Calu3 (cell line): ENCODE measurements at regions not wholly inside any gene's neighbourhood (a gene's known extent, or its start where the extent isn't known, plus 50 kb on each side); places are given as distances from the start of the nearest gene placed in this dataset.
A peak's percentile ranks its signal among the peaks of the same experiment; 100 is the strongest.

Experiments used
- BruUV-seq: library from RNA; stranded (reverse); fragments of 400-500 nt; replicated peaks from 2 replicates; lab custom pipeline; 2021; lab: Mats Ljungman, UMichigan
- CTCF ChIA-PET: fragments of 300-600 bp; sonication (Branson Sonifier 250); formaldehyde crosslinking; loops from one replicate; lab custom pipeline; 2022; ENCODE audit warnings: antibody characterized with exemption; lab: Charles Lee
- DNase-seq: peaks from one replicate; pipeline ENCODE4 v3.0.0; 2022
- H3K27ac Mint-ChIP-seq: one replicate; pipeline ENCODE4 v1.8.0; 2022; ENCODE audit warnings: mixed read lengths; ENCODE audit not compliant: unreplicated experiment
- H3K27me3 Mint-ChIP-seq: one replicate; pipeline ENCODE4 v1.8.0; 2022; ENCODE audit warnings: mixed read lengths; ENCODE audit not compliant: unreplicated experiment
- H3K36me3 Mint-ChIP-seq: one replicate; pipeline ENCODE4 v1.8.0; 2022; ENCODE audit warnings: mild to moderate bottlenecking, moderate library complexity, mixed read lengths; ENCODE audit not compliant: insufficient read depth, unreplicated experiment
- H3K4me1 Mint-ChIP-seq: one replicate; pipeline ENCODE4 v1.8.0; 2022; ENCODE audit warnings: mild to moderate bottlenecking, low read depth, mixed read lengths; ENCODE audit not compliant: unreplicated experiment
- H3K4me3 Mint-ChIP-seq: one replicate; pipeline ENCODE4 v1.8.0; 2022; ENCODE audit warnings: mild to moderate bottlenecking, low read depth, moderate library complexity, mixed read lengths; ENCODE audit not compliant: unreplicated experiment
- H3K9me3 Mint-ChIP-seq: one replicate; pipeline ENCODE4 v1.8.0; 2022; ENCODE audit warnings: low read depth, mixed read lengths; ENCODE audit not compliant: unreplicated experiment
- CTCF ChIP-seq: fragments of 200-600 bp; IDR thresholded peaks from one replicate; pipeline ENCODE4 v1.8.0; 2022; ENCODE audit warnings: antibody characterized with exemption; ENCODE audit not compliant: unreplicated experiment
- intact Hi-C: fragments of 100-400 bp; cut with micrococcal nuclease; formaldehyde crosslinking; loops from one replicate; pipeline ENCODE4 v1.10.0; 2022; ENCODE audit not compliant: unreplicated experiment

GRCh38 chr5:44875661-44876605 lies 67.2 kb downstream of the MRPS30 start:
- no peaks in the 10 kb centered on the region for H3K27me3 Mint-ChIP-seq
- peaks cover 18% of the 10 kb centered on the region for H3K4me1 Mint-ChIP-seq
- peaks cover 3% of the 10 kb centered on the region for H3K9me3 Mint-ChIP-seq
- intact Hi-C loops: loop anchor here (5.0 kb wide), 1 partner anchor 69 kb away; the partner anchor contains the start of gene MRPS30
- CTCF ChIA-PET: interaction anchor here (0.6 to 1.0 kb wide), 3 partner anchors 13 to 1002 kb away, joined by 3 to 4 read pairs (median 3); no protein-coding TSS in a partner anchor
- BruUV-seq: TSS peak; percentile 92
- TF ChIP-seq CTCF: no peak
- peak; percentile 56 for DNase-seq
- peak overlapping the region; percentile 43 for H3K4me3 Mint-ChIP-seq
- H3K27ac Mint-ChIP-seq: peak overlapping the region; percentile 99
- H3K36me3 Mint-ChIP-seq: peaks cover 34% of the 10 kb centered on the region

DNA sequence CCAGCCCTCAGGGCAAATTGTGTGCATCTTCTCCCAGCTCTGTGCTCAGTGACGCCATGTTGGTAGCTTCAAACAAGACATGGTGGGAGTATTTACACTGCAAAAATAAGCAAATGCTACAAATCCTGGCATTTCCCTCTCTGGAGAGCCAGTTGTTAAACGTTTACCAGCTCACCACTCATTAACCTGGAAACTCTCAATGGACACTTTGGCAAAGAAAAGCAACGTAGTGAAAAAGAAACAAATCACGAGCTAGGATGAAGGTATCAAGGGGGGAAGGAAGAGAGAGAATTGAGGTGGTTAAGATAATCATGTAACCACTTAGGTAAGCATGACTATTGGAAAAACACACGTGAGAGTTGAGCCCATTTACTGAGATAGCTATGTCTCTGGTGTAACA lies 72.5 kb downstream of the MRPS30 start:
- H3K4me1 Mint-ChIP-seq: peaks cover 19% of the 10 kb centered on the region
- intact Hi-C loops: no loop called here
- no peak for TF ChIP-seq CTCF
- H3K27ac Mint-ChIP-seq: peak overlapping the region; percentile 94
- H3K27me3 Mint-ChIP-seq: no peaks in the 10 kb centered on the region
- peaks cover 19% of the 10 kb centered on the region for H3K36me3 Mint-ChIP-seq
- no TSS peak for BruUV-seq
- DNase-seq: peak; percentile 9
- peaks cover 3% of the 10 kb centered on the region for H3K9me3 Mint-ChIP-seq
- CTCF ChIA-PET: no interaction called here
- no peak overlapping the region for H3K4me3 Mint-ChIP-seq

DNA sequence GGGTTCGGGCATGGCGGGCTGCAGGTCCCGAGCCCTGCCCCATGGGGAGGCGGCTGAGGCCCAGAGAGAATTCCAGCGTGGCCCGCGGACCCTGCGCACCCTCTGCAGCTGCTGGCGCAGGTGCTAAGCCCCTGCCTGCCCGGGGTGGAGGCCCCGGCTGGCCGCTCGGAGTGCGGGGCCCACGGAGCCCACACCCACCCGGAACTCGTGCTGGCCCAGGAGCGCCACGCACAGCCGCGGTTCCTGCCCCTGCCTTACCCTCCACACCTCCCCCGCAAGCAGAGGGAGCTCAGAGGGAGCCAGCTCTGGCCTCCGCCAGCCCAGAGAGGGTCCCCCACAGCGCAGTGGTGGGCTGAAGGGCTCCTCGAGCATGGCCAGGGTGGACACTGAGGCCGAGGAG lies 75.3 kb downstream of the MRPS30 start:
- Mint-ChIP-seq H3K36me3 (peaks cover 5% of the 10 kb centered on the region), H3K4me1 (peaks cover 11% of the 10 kb centered on the region), H3K27me3 (no peaks in the 10 kb centered on the region), H3K27ac (no peak overlapping the region), H3K4me3 (no peak overlapping the region), H3K9me3 (no peaks in the 10 kb centered on the region)
- BruUV-seq: no TSS peak
- CTCF ChIA-PET: interaction anchor here (1.1 kb wide), 1 partner anchor 24 kb away, joined by 3 read pairs; no protein-coding TSS in a partner anchor
- DNase-seq: no peak
- no peak for TF ChIP-seq CTCF
- intact Hi-C loops: no loop called here

GRCh38 chr5:44885903-44886302 lies 77.2 kb downstream of the MRPS30 start:
- CTCF ChIA-PET: no interaction called here
- peaks cover 10% of the 10 kb centered on the region for H3K4me1 Mint-ChIP-seq
- peak overlapping the region; percentile 89 for H3K27ac Mint-ChIP-seq
- no peak for TF ChIP-seq CTCF
- no peaks in the 10 kb centered on the region for H3K36me3 Mint-ChIP-seq
- H3K4me3 Mint-ChIP-seq: no peak overlapping the region
- intact Hi-C loops: no loop called here
- H3K27me3 Mint-ChIP-seq: no peaks in the 10 kb centered on the region
- no peaks in the 10 kb centered on the region for H3K9me3 Mint-ChIP-seq
- DNase-seq: no peak
- BruUV-seq: no TSS peak
